Activated CD4-positive, CD25-positive, alpha-beta regulatory T cell treated with anti-CD3 and anti-CD28 coated beads, Interleukin-2, amount 50 U/mL, for 24 hours (primary cell): ENCODE measurements at regions not wholly inside any gene's neighbourhood (a gene's known extent, or its start where the extent isn't known, plus 50 kb on each side); places are given as distances from the start of the nearest gene placed in this dataset.
"Not testable (repeated sequence)": the region's sequence is repeated elsewhere in the genome, so short reads cannot be mapped to it uniquely, and the experiment has no call there.

Experiments
- ATAC-seq, 2 donors: fragments of 150-1000 bp; cut with Tn5 transposase; one replicate each; pipeline ENCODE4 v1.10.0; 2021; ENCODE audit warnings: mild to moderate bottlenecking in 1 of 2, moderate library complexity in 1 of 2

DNA sequence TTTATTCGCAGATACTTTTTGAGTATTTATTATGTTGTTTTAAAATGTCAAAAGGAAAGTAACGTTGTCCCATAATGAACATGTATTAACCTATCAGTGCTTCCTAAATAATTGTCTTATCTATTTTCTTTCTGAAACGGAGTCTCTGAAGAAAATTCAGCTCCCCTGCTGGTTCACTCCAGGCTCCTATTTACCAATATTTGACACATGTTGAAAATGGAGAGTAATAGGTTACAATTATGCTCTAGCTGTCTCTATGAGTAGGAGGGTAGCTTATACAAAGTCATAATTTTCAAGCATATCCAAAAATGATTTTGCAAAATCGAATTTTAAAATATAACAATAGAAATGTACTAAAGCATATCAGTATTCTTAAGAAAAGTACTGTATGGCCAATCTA, 844.1 kb downstream of the CDH18 start:
- ATAC-seq: no peak

DNA sequence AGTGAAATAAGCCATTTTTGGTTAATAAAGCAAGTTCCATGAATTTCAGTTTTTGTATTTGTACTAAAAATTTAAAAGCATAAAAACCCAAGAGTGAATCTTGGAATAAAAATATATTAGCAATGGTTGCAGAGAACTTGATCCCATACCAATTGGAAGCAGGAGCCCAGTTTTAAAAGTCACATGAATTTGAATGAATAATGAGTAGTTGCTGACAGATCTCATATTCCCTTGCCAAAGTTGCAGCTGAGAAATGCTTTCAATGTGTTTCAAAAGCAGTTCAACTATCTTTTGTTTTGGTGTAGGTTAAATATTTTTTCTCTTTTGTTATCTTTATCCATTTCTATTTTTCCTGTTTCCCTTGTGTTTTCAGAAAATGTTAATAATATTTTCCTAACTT, 818.6 kb downstream of the CDH18 start:
- ATAC-seq: no peak

DNA sequence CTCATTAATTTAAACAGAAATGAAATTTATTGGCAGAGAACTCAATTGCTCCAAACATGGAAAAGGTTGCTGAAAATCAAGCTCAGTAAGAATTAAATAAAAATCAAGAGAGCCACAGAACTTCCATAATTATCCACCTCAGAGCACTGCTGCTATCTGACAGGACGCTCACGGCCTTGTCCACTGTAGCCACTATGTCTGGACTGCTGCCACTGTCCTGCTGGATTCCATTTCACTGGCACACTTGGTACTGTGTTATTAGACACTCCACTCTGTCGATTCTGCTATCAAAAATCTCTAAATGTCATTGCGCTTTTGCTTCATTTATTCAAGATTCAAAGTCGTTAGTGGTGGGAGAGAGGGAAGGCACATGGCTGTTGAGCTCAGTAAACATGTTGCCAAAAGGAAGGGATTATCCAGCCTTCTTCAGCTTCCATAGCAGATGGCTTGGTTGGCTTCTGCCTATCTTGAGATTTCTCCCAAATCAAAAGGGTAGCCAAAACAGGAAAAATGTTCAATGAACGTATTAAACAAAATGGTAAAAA, 815.0 kb downstream of the CDH18 start:
- no peak for ATAC-seq

DNA sequence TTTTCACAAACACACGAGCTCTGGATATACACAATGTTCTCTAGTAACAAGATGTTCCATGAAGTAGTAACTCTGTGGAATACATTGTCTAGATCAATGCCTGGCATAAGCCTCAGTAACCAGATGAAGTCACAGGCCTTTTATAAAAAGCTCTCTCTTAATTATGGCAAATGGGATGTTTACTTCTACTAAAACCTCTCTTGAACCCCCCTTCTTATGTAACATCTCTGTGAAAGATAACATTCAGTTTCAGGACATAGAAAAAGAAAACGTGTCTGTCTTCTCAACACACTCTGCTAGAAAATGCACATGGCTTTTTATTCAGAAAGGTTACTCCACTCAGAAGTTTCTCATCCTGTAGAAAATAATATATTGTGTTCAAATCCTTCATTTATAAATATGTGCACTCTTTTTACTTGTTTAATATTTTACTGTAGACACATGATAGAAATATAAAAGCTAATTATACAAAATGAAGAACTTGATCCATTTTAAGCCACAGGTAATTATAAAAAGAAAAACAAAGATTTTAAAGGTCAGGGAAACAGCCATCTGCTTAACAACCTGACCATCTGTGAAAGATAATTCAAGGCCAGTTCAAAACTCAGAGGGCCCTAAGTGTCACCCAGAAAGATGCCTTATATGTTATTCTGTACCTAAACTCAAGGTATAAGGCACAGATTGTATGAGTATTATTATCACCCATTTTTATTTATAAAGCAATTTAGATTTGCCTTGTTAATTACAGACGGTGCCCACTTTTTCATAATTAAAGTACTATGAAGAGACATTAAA, 812.0 kb downstream of the CDH18 start:
- ATAC-seq: no peak

DNA sequence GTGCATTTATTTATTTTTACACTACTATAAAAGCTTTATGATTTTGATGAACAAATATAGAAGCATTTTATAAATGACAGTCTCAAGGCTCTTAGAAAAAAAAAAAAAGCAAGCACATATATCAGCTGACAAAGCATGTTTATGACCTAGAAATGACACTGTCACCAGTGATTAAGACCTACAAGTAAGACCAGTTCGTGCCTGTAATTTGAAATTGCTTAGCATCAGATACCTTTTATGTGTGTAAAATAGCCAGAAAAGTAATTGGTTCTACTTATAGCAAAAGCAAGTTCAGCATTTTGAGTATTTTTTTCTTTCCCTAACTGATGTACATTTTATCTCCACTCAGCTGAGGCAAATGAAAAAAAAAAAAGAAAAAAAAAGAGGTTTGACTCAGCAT, 808.4 kb downstream of the CDH18 start:
- ATAC-seq: no peak

DNA sequence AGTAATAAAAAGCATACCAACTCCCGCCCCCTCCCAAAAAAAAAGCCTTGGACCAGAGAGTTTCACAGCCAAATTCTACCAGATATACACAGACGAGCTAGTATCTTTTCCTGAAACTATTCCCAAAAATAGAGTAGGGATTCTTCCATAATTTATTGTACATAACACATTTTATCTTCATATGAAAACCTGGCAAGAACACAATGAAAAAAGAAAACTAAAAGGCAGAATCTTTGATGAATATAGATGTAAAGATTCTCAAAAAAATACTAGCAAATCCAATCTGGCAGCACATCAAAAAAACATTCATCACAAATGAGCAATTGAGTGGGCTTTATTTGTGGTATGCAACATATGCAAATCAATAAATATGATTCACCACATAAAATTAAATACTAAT, 798.8 kb downstream of the CDH18 start:
- ATAC-seq: no peak

DNA sequence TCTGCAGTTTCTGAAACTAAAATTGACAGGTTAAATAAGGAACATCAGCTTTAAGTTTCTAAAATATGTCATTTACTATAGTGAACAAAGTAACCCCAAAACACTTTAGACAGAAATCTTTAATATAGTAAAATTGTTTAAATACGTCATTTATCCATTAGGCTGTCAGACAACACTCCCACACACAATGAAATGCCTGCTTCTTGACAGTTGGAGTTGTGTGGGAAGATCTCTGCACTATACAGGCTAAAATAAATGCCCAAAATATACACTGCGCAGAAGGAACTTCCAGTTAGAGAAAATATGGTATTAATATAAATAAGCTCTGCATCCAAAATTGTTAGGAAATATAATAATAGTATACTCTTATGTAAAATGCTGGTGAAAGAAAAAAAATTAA, 794.4 kb downstream of the CDH18 start:
- no peak for ATAC-seq

DNA sequence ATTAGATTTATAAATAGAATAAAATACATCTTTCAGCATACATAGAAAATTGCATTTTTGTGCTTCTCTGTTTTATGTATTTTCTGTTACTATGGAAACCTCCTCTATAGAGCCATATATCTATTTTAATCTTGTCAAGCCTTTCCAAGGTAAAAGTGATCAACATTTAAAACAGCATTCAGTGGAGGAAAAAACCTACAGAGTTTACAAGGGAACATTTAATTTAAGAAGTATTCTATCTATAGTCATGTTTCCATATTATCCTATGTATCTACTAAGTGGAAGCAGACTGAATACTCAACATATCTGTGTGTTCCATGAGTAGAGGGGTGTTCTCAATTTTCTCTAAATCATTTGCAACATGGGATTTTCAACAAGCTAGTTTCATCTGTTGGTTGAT, 791.4 kb downstream of the CDH18 start:
- no peak for ATAC-seq

DNA sequence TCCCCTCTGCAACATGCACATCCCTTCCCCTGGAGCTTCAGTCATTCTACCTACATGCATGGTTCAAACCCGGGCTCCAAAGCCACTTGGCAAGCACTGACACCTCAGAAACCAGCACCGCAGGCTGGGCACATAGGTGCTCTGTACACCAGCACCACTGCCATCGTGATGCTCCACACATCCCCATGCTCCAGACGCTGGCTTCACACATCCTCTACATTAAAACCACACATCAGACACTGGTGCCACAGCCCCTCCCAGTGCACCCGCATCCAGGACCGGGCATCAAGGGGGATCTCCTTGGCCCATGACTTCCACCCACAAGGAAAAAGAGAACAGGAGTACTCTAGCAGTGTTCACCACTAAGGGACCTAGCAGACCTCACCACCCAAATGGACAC, 787.7 kb downstream of the CDH18 start:
- ATAC-seq: no peak

DNA sequence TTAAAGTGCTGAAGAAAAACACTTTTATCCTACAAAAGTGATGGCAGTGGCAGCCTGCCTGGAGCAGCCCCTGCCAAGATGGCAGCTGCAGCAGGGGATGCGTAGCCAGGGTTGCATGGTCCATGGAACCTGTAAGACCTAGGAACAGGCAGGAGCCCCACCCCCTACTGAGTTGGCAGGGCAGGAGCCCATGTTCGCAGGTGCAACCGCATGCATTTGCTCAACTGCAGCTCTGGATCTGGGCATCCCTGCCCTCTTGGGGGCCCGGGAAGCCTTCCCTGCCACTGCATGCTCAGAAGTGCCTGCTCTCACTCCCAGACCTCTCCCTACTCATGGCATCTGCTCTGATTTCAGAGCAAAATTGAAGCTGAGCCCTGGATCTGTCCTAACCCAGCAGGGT, 779.6 kb downstream of the CDH18 start:
- no peak for ATAC-seq

DNA sequence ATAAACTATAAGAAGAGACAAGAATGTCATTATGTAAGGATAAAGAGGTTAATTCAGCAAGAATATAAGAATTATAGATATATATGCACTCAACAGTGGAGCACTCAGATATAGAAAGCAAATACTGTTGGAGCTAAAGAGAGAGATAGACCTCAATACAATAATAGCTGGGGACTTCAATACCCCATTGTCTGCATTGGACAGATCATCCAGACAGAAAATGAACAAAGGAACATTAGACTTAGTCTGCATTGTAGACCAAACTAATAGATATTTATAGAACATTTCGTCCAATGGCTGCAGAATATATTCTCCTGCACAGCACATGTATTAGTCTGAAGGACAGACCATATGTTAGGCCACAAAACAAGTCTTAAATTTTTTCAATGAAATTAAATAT, 777.1 kb downstream of the CDH18 start:
- ATAC-seq: no peak

DNA sequence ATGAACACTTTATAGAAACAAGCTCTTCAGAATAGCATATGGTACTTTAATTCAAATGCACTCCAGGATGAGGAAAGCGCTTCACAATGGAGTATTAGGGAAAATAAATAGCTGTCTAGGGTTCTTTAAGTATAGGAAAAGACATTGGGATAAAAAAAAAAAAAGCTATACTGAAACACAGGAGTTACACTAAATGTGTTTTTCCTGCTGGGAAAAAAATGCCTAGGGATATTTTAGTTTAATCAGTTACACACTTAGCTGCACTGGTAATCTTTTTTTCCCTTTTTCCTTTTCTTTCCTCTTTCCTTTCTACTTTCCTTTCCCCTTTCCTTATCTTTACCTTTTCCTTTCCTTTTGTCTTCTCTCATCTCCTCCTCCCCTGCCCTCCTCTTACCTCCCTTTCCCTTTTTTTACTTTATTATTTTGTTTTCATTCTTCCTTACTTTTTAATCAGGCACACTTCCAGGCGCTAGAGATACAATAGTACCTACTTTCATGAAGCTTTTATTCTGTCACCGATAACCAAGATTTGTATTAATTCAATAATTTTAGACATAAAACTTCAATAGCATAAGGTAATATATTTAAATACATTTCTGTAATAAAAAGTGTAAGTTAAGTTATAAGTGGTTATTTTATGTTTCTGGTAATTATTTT, 758.7 kb downstream of the CDH18 start:
- no peak for ATAC-seq

DNA sequence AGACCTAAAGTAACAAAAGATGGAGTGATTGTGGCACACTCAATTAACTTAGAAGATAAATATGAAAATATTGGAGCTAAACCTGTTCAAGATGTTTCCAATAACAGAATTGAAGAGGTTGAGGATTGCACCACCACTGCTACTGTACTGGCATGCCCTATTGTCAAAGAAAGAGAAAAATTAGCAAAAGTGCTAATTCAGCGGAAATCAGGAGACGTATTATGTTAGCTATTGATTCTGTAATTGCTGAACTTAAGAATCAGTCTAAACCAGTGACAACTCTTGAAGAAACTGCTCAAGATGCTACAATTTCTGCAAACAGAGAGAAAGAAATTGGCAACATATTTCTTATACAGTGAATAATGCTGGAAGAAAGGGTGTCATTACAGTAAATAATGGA, 754.4 kb downstream of the CDH18 start:
- ATAC-seq: no peak

DNA sequence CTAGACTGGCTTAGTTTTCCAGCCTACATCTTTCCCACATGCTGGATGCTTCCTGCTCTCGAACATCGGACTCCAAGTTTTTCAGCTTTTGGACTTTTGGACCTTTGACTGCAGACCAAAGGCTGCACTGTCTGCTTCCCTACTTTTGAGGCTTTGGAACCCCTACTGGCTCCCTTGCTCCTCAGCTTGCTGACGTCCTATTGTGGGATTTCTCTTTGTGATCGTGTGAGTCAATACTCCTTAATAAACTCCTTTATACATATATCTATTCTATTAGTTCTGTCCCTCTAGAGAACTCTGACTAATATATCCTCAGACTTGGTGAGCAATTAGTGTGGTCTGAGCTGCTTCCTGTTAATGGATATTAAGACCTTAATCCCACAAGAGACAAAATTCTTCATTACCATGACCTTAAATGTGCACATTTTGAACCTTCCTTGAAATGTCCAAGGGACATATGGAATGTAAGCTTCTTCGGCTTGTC, 752.9 kb downstream of the CDH18 start:
- ATAC-seq: no peak

DNA sequence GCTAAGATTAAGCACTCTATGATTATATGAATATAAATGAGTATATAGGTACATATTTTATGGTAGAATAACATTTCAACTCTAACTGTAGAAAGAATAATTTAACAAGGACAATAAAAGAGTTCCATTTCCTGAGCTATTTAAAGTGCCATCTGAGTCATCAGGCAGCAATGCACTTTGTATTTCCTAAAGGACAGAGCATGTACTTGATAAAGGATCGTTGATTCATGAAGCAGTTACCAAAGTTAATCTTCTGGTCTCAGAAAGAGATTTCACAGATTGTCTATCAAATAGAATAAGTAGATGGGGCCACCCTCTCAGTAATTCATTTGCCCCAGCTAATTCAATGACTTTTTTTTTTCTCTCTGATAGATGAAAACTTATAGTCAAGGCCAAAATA, 747.8 kb downstream of the CDH18 start:
- no peak for ATAC-seq

DNA sequence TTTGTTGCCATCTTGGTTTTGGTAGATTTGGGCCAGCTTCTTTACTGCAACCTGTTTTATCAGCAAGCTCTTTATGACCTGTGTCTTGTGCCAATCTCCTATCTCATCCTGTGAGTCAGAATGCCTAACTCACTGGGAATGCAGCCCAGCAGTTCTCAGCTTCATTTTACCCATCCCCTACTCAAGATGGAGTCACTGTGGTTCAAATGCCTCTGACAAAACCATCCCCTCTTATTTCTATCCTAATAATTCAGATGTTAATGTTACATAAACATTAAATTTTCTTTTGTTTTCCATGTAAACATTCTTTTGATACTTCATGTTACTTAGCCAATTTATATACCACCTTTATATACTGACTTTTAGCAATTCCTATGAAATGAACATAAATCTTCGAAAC, 746.3 kb downstream of the CDH18 start:
- no peak for ATAC-seq

DNA sequence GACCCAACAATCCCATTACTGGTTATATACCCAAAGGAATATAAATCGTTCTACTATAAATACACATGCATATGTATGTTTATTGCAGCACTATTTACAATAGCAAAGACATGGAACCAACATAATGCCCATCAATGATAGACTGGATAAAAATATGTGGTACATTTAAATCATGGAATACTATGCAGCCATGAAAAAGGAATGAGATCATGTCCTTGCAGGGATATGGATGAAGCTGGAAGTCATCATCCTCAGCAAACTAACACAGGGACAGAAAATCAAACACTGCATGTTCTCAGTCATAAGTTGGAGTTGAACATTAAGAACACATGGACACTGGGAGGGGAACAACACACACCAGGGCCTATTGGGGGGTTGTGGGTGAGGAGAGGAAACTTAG, 741.8 kb downstream of the CDH18 start:
- ATAC-seq: not testable (repeated sequence)

DNA sequence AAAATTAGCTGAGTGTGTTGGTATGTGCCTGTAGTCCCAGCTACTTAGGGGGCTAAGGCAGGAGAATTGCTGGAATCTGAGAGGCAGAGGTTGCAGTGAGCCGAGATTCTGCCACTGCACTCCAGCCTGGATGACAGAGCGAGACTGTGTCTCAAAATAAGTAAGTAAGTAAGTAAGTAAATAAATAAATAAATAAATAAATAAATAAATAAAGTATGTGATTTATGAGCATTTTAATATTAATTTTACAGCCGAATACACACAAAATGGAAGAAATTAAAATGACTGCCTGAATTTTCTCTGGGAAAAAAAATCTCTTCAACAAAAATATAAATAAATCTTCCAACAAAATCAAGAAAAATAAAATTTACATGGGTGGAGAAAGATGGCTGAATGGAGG, 740.7 kb downstream of the CDH18 start:
- no peak for ATAC-seq

DNA sequence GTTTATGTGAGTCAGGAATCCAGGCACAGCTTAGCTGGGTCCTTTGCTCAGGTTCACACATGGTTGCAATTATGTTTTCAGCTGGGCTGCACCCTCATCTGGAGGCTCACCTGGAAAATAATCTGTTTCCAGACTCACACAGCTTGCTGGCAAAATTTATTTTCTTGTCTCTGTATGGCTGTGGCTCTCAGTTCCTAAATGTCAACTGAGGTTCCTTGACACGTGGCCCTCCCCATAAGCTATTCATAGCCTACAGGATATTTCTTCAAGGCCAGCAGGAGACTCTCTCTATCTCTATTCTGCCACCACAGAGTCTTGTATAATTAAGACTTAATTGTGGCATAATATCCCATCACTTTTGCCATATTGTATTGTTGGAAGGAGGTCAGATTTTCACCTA, 732.0 kb downstream of the CDH18 start:
- ATAC-seq: no peak

DNA sequence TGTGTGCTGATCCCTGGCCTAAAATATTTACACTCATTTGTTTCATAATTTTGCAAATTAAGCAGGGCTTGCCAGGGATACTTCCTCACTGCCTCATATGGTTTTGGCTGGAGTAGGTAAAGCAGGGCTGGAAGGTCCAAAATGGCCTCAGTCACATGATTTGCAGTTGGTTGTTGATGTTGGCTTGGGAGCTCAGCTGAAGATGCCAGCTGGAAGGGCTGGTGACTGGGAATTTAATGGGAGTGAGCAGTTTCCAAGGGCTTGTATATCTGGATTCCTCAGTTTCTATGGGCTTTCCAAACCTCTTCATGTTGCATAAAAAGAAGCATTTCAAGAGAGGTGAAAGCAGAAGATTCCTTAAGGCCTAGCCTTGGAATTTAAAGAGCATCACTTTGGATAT, 729.3 kb downstream of the CDH18 start:
- ATAC-seq: no peak

DNA sequence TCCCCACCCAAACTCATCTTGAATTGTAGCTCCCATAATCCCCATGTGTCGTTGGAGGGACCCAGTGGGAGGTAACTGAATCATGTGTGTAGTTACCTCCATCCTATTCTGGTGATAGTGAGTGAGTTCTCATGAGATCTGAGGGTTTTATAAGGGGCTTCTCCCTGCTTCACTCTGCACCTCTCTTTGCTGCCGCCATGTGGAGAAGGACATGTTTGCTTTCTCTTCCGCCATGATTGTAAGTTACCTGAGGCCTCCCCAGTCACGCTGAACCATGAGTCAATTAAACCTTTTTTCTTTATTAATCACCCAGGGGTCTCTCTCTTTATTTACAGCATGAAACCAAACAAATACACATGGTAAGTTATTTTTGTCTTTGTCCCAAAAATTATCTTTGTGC, 726.1 kb downstream of the CDH18 start:
- no peak for ATAC-seq

DNA sequence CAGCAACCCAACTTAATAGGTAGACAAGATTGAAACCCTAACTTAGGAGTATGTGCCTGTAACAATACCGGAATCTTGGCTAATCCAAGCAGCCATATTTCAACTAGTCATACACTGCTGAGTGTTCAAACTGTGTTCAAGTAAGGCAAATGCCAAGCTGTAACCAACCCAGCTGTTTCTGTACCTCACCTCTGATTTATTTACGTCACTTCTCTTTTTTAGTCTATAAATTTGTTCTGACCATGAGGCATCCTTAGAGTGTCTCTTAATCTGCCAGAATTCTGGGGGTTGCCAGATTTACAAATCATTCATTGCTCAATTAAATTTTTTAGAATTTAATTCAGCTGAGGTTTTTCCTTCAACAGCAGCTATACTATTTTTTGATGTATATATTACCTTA, 723.2 kb downstream of the CDH18 start:
- no peak for ATAC-seq

DNA sequence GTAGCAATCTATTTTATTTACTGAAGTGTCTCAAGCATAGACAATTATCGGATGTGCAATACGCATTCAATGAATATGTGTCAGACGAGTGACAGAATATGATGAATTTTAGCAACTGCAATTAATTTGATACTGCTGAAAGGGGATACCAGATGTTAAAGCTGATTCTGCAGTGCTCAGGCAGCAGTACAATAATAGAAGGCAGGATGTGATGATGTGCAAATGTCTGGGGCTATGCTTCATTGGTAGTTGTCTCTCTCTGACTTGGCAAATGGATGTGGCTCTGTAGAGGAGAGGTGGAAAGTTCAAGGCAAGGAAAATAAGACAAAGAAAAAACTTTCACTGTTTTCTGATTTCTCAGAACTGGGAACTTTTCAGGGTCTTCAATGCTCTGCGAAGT, 721.2 kb downstream of the CDH18 start:
- no peak for ATAC-seq

DNA sequence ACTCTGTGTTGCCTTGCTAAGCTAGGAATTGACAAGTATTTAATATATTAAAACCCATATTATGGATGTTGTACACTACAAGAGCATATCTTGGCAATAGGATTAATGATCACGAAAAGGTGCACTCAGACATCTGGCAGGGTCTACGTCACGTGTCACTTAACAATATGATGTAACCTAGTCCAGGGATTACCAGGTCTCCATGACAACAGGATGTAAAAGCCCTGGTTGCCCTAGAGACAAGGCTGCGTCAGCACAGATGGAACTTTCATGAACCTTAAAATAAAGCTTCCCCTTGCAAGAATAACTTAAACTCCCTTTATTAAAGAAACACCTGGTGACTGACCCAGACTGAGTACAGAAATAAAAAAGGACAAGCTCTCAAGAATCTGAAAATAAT, 717.8 kb downstream of the CDH18 start:
- ATAC-seq: no peak
